A673 (cell line): ENCODE measurements at regions not wholly inside any gene's neighbourhood (a gene's known extent, or its start where the extent isn't known, plus 50 kb on each side); places are given as distances from the start of the nearest gene placed in this dataset.

Source experiments
- BruUV-seq: library from RNA; stranded (reverse); fragments of 400-500 nt; replicated peaks from 2 replicates; lab custom pipeline; 2021; lab: Mats Ljungman, UMichigan
- CTCF ChIA-PET: fragments of 300-600 bp; sonication (Branson Sonifier 250); formaldehyde crosslinking; loops from one replicate; lab custom pipeline; 2022; ENCODE audit warnings: antibody characterized with exemption; lab: Charles Lee
- POLR2A ChIA-PET: fragments of 300-600 bp; sonication (Branson Sonifier 250); formaldehyde crosslinking; loops from one replicate; lab custom pipeline; 2022; ENCODE audit warnings: antibody characterized with exemption; ENCODE audit not compliant: low non-redundant PET; lab: Charles Lee
- DNase-seq: peaks from one replicate; pipeline ENCODE4 v3.0.0-alpha.2; 2015; ENCODE audit warnings: low spot score
- H3K27ac ChIP-seq: fragments of 200-600 bp; sonication (generic); 2 replicates; pipeline ENCODE4 v1.5.1; 2016; ENCODE audit warnings: mixed run types, low read depth, mild to moderate bottlenecking, mixed read lengths, antibody characterized with exemption, low read length; ENCODE audit not compliant: poor library complexity, severe bottlenecking
- H3K27me3 ChIP-seq: fragments of 200-600 bp; sonication (generic); replicated peaks from 2 replicates; pipeline ENCODE4 v1.6.1; 2017; ENCODE audit warnings: mixed run types, low read depth, mild to moderate bottlenecking, mixed read lengths, antibody characterized with exemption, low read length; ENCODE audit not compliant: insufficient read depth, poor library complexity
- H3K36me3 ChIP-seq: fragments of 200-600 bp; sonication (generic); 2 replicates; pipeline ENCODE4 v1.6.1; 2016; ENCODE audit warnings: mixed run types, mild to moderate bottlenecking, mixed read lengths, antibody characterized with exemption, low read length; ENCODE audit not compliant: insufficient read depth, poor library complexity, severe bottlenecking
- H3K4me1 ChIP-seq: fragments of 200-600 bp; sonication (generic); 2 replicates; pipeline ENCODE4 v1.6.1; 2017; ENCODE audit warnings: mixed run types, mild to moderate bottlenecking, mixed read lengths, antibody characterized with exemption, low read length; ENCODE audit not compliant: insufficient read depth, poor library complexity, severe bottlenecking
- H3K4me3 ChIP-seq: fragments of 200-600 bp; sonication (generic); 2 replicates; pipeline ENCODE4 v1.5.1; 2016; ENCODE audit warnings: low read depth, mixed run types, mild to moderate bottlenecking, mixed read lengths, low read length; ENCODE audit not compliant: poor library complexity, severe bottlenecking
- H3K9me3 ChIP-seq: fragments of 200-600 bp; sonication (generic); 2 replicates; pipeline ENCODE4 v1.6.1; 2016; ENCODE audit warnings: mixed run types, low read depth, mild to moderate bottlenecking, mixed read lengths, antibody characterized with exemption, low read length; ENCODE audit not compliant: poor library complexity, severe bottlenecking
- CTCF ChIP-seq: fragments of 300-800, 200-600 bp; sonication (generic); conservative IDR thresholded peaks from 2 replicates; pipeline ENCODE4 v1.5.1; 2017; ENCODE audit warnings: low read depth, mild to moderate bottlenecking, antibody characterized with exemption, low read length, moderate library complexity, mixed read lengths
- EZH2 ChIP-seq: fragments of 200-600 bp; sonication (generic); IDR thresholded peaks from 2 replicates; pipeline ENCODE4 v1.6.1; 2017; ENCODE audit warnings: borderline replicate concordance, low read depth, mild to moderate bottlenecking, mixed read lengths, antibody characterized with exemption, low read length; ENCODE audit not compliant: poor library complexity, severe bottlenecking
- intact Hi-C: fragments of 100-400 bp; cut with micrococcal nuclease; formaldehyde crosslinking; loops from one replicate; pipeline ENCODE4 v1.10.0; 2022; ENCODE audit not compliant: unreplicated experiment

- DNase-seq: no peak
- POLR2A ChIA-PET: no interaction called here
- H3K9me3 ChIP-seq: peaks cover 24% of the 10 kb centered on the region
- H3K4me3 ChIP-seq: no peak overlapping the region
- no peaks in the 10 kb centered on the region for H3K27me3 ChIP-seq
- no peaks in the 10 kb centered on the region for H3K4me1 ChIP-seq
- no TSS peak for BruUV-seq
- no peak for TF ChIP-seq CTCF
- TF ChIP-seq EZH2: no peak
- CTCF ChIA-PET: interaction anchor here (0.6 kb wide), 1 partner anchor 147 kb away, joined by 5 read pairs; no protein-coding TSS in a partner anchor
- H3K27ac ChIP-seq: no peak overlapping the region
- H3K36me3 ChIP-seq: peaks cover 3% of the 10 kb centered on the region
- intact Hi-C loops: no loop called here
Observed at GRCh38 chr11:129536338-129536737, 160.7 kb downstream of the BARX2 start.

- H3K36me3 ChIP-seq: peaks cover 3% of the 10 kb centered on the region
- no peak overlapping the region for H3K4me3 ChIP-seq
- peaks cover 9% of the 10 kb centered on the region for H3K4me1 ChIP-seq
- intact Hi-C loops: no loop called here
- H3K27me3 ChIP-seq: no peaks in the 10 kb centered on the region
- ChIA-PET CTCF (interaction anchor here (0.7 kb wide), 1 partner anchor 162 kb away, joined by 3 read pairs; the partner anchor contains the start of gene BARX2), POLR2A (no interaction called here)
- no TSS peak for BruUV-seq
- TF ChIP-seq CTCF: no peak
- TF ChIP-seq EZH2: no peak
- DNase-seq: no peak
- peaks cover 29% of the 10 kb centered on the region for H3K9me3 ChIP-seq
- H3K27ac ChIP-seq: no peak overlapping the region
Observed at GRCh38 chr11:129538323-129538722, 162.7 kb downstream of the BARX2 start.

- TF ChIP-seq CTCF (no peak), EZH2 (no peak)
- BruUV-seq: no TSS peak
- no peaks in the 10 kb centered on the region for H3K27me3 ChIP-seq
- ChIA-PET POLR2A (interaction anchor here (0.7 to 0.8 kb wide), 2 partner anchors 14 to 226 kb away, joined by 7 read pairs; no protein-coding TSS in a partner anchor), CTCF (interaction anchor here (0.6 to 1.8 kb wide), 6 partner anchors 48 to 180 kb away, joined by 3 to 13 read pairs (median 5); partner anchors contain the start of gene BARX2)
- peak overlapping the region; percentile 97 for H3K27ac ChIP-seq
- H3K4me1 ChIP-seq: peaks cover 43% of the 10 kb centered on the region
- intact Hi-C loops: loop anchor here (1.0 to 5.0 kb wide), 5 partner anchors 54 to 207 kb away; no protein-coding TSS in a partner anchor
- no peaks in the 10 kb centered on the region for H3K36me3 ChIP-seq
- peak; percentile 98 for DNase-seq
- H3K9me3 ChIP-seq: peaks cover 9% of the 10 kb centered on the region
- peak overlapping the region; percentile 23 for H3K4me3 ChIP-seq
Observed at GRCh38 chr11:129543515-129544290, 168.1 kb downstream of the BARX2 start.
